Muscle layer of duodenum (tissue), 2 donors: ENCODE measurements at regions not wholly inside any gene's neighbourhood (a gene's known extent, or its start where the extent isn't known, plus 50 kb on each side); places are given as distances from the start of the nearest gene placed in this dataset.

Source experiments
- H3K27ac ChIP-seq: one replicate; pipeline ENCODE4 v1.7.0; 2013; ENCODE audit warnings: mild to moderate bottlenecking, low read length
- H3K27me3 ChIP-seq: one replicate; pipeline ENCODE4 v1.7.0; 2013; ENCODE audit warnings: low read depth, mild to moderate bottlenecking, control low read depth, low read length
- H3K36me3 ChIP-seq, 2 donors: one replicate each; pipeline ENCODE4 v1.7.0; 2013; ENCODE audit warnings: low read length in 2 of 2, control low read depth in 1 of 2, mild to moderate bottlenecking in 1 of 2; ENCODE audit not compliant: insufficient read depth in 2 of 2, control insufficient read depth in 1 of 2
- H3K4me1 ChIP-seq, 2 donors: one replicate each; pipeline ENCODE4 v1.7.0; 2013; ENCODE audit warnings: low read length in 2 of 2, mild to moderate bottlenecking in 2 of 2, control low read depth in 1 of 2, moderate library complexity in 1 of 2; ENCODE audit not compliant: insufficient read depth in 2 of 2, control insufficient read depth in 1 of 2
- H3K4me3 ChIP-seq, 2 donors: one replicate each; pipeline ENCODE4 v1.7.0; 2013; ENCODE audit warnings: low read length in 2 of 2, low read depth in 1 of 2, mild to moderate bottlenecking in 1 of 2
- H3K9me3 ChIP-seq, 2 donors: one replicate each; pipeline ENCODE4 v1.7.0; 2013; ENCODE audit warnings: low read length in 2 of 2, control low read depth in 1 of 2, mild to moderate bottlenecking in 1 of 2; ENCODE audit not compliant: control insufficient read depth in 1 of 2
- donor health status: healthy.

- Histone ChIP-seq H3K4me1 (peaks cover 0 to 5% of the 10 kb centered on the region in 2 donors), H3K9me3 (peaks cover 0 to 6% of the 10 kb centered on the region in 2 donors), H3K36me3 (no peaks in the 10 kb centered on the region), H3K4me3 (no peak overlapping the region), H3K27me3 (no peaks in the 10 kb centered on the region), H3K27ac (no peak overlapping the region)
These were observed 424.5 kb upstream of the CDH11 start for GRCh38 chr16:65546353-65546791.

- H3K4me3 ChIP-seq = no peak overlapping the region
- H3K4me1 ChIP-seq = peaks cover 0 to 5% of the 10 kb centered on the region in 2 donors
- H3K27me3 ChIP-seq = no peaks in the 10 kb centered on the region
- H3K36me3 ChIP-seq = no peaks in the 10 kb centered on the region
- H3K27ac ChIP-seq = no peak overlapping the region
- no peaks in the 10 kb centered on the region for H3K9me3 ChIP-seq
These were observed 423.6 kb upstream of the CDH11 start for GRCh38 chr16:65545413-65545956.

GRCh38 chr16:65543781-65544740, 422.2 kb upstream of the CDH11 start:
- no peaks in the 10 kb centered on the region for H3K9me3 ChIP-seq
- H3K4me3 ChIP-seq = no peak overlapping the region
- H3K4me1 ChIP-seq = peaks cover 0 to 5% of the 10 kb centered on the region in 2 donors
- no peaks in the 10 kb centered on the region for H3K36me3 ChIP-seq
- no peak overlapping the region for H3K27ac ChIP-seq
- H3K27me3 ChIP-seq = no peaks in the 10 kb centered on the region

GRCh38 chr16:65541646-65542045, 419.8 kb upstream of the CDH11 start:
- no peaks in the 10 kb centered on the region for H3K36me3 ChIP-seq
- H3K4me3 ChIP-seq = no peak overlapping the region
- peaks cover 0 to 4% of the 10 kb centered on the region in 2 donors for H3K4me1 ChIP-seq
- H3K9me3 ChIP-seq = no peaks in the 10 kb centered on the region
- H3K27ac ChIP-seq = no peak overlapping the region
- no peaks in the 10 kb centered on the region for H3K27me3 ChIP-seq

- no peaks in the 10 kb centered on the region for H3K9me3 ChIP-seq
- no peak overlapping the region for H3K4me3 ChIP-seq
- no peak overlapping the region for H3K27ac ChIP-seq
- no peaks in the 10 kb centered on the region for H3K27me3 ChIP-seq
- H3K36me3 ChIP-seq = no peaks in the 10 kb centered on the region
- no peaks in the 10 kb centered on the region for H3K4me1 ChIP-seq
These were observed 419.0 kb upstream of the CDH11 start for GRCh38 chr16:65540901-65541300.

- H3K4me1 ChIP-seq = no peaks in the 10 kb centered on the region
- H3K9me3 ChIP-seq = no peaks in the 10 kb centered on the region
- H3K27ac ChIP-seq = no peak overlapping the region
- H3K36me3 ChIP-seq = no peaks in the 10 kb centered on the region
- no peak overlapping the region for H3K4me3 ChIP-seq
- H3K27me3 ChIP-seq = no peaks in the 10 kb centered on the region
These were observed 417.1 kb upstream of the CDH11 start for GRCh38 chr16:65538976-65539375.

GRCh38 chr16:65537336-65537735, 415.5 kb upstream of the CDH11 start:
- no peaks in the 10 kb centered on the region for H3K36me3 ChIP-seq
- H3K27ac ChIP-seq = no peak overlapping the region
- no peaks in the 10 kb centered on the region for H3K4me1 ChIP-seq
- no peak overlapping the region for H3K4me3 ChIP-seq
- H3K9me3 ChIP-seq = no peaks in the 10 kb centered on the region
- H3K27me3 ChIP-seq = no peaks in the 10 kb centered on the region

GRCh38 chr16:65534121-65534528, 412.3 kb upstream of the CDH11 start:
- no peak overlapping the region for H3K27ac ChIP-seq
- H3K4me1 ChIP-seq = no peaks in the 10 kb centered on the region
- H3K4me3 ChIP-seq = no peak overlapping the region
- H3K36me3 ChIP-seq = no peaks in the 10 kb centered on the region
- no peaks in the 10 kb centered on the region for H3K27me3 ChIP-seq
- H3K9me3 ChIP-seq = no peaks in the 10 kb centered on the region

GRCh38 chr16:65532846-65533245, 411.0 kb upstream of the CDH11 start:
- Histone ChIP-seq H3K9me3 (no peaks in the 10 kb centered on the region), H3K4me1 (no peaks in the 10 kb centered on the region), H3K27ac (no peak overlapping the region), H3K36me3 (no peaks in the 10 kb centered on the region), H3K27me3 (no peaks in the 10 kb centered on the region), H3K4me3 (no peak overlapping the region)

GRCh38 chr16:65532258-65532657, 410.4 kb upstream of the CDH11 start:
- Histone ChIP-seq H3K36me3 (no peaks in the 10 kb centered on the region), H3K4me1 (no peaks in the 10 kb centered on the region), H3K27ac (no peak overlapping the region), H3K9me3 (no peaks in the 10 kb centered on the region), H3K4me3 (peak overlapping the region; percentile 1 to 25), H3K27me3 (no peaks in the 10 kb centered on the region)

GRCh38 chr16:65531475-65531874, 409.6 kb upstream of the CDH11 start:
- Histone ChIP-seq H3K4me1 (no peaks in the 10 kb centered on the region), H3K36me3 (no peaks in the 10 kb centered on the region), H3K9me3 (no peaks in the 10 kb centered on the region), H3K4me3 (no peak overlapping the region), H3K27ac (no peak overlapping the region), H3K27me3 (no peaks in the 10 kb centered on the region)
